Activated CD4-positive, alpha-beta memory T cell treated with anti-CD3 and anti-CD28 coated beads, Interleukin-2, amount 10 ng/mL, durations not matched to agents 7 days and 5 days (primary cell): ENCODE measurements at regions not wholly inside any gene's neighbourhood (a gene's known extent, or its start where the extent isn't known, plus 50 kb on each side); places are given as distances from the start of the nearest gene placed in this dataset.

Experiments
- CTCF ChIA-PET: fragments of 350-600 bp; sonication (Branson Sonifier 250); formaldehyde crosslinking; loops from one replicate; lab custom pipeline; 2021; ENCODE audit warnings: antibody characterized with exemption, inconsistent platforms; lab: Charles Lee
- POLR2A ChIA-PET: fragments of 350-600 bp; sonication (Branson Sonifier 250); formaldehyde crosslinking; loops from one replicate; lab custom pipeline; 2021; ENCODE audit warnings: antibody characterized with exemption; lab: Charles Lee
- DNase-seq: peaks from one replicate; pipeline ENCODE4 v3.0.0-alpha.2; 2020
- H3K27ac Mint-ChIP-seq: one replicate; pipeline ENCODE4 v1.8.0; 2021; ENCODE audit warnings: mild to moderate bottlenecking, mixed read lengths
- H3K27me3 Mint-ChIP-seq: one replicate; pipeline ENCODE4 v1.8.0; 2021; ENCODE audit warnings: mixed read lengths
- H3K36me3 Mint-ChIP-seq: one replicate; pipeline ENCODE4 v1.8.0; 2021; ENCODE audit warnings: low read depth, mixed read lengths
- H3K4me1 Mint-ChIP-seq: one replicate; pipeline ENCODE4 v1.8.0; 2021; ENCODE audit warnings: mixed read lengths
- H3K4me3 Mint-ChIP-seq: one replicate; pipeline ENCODE4 v1.8.0; 2021; ENCODE audit warnings: mild to moderate bottlenecking, mixed read lengths
- H3K9me3 Mint-ChIP-seq: one replicate; pipeline ENCODE4 v1.8.0; 2021; ENCODE audit warnings: mixed read lengths

GRCh38 chr4:43362875-43363636 lies 470.5 kb downstream of the GRXCR1 start:
- CTCF ChIA-PET: no interaction called here
- no peaks in the 10 kb centered on the region for H3K27me3 Mint-ChIP-seq
- no peak overlapping the region for H3K4me3 Mint-ChIP-seq
- POLR2A ChIA-PET: no interaction called here
- H3K9me3 Mint-ChIP-seq: peaks cover 2% of the 10 kb centered on the region
- no peaks in the 10 kb centered on the region for H3K36me3 Mint-ChIP-seq
- no peak for DNase-seq
- H3K27ac Mint-ChIP-seq: no peak overlapping the region
- no peaks in the 10 kb centered on the region for H3K4me1 Mint-ChIP-seq

GRCh38 chr4:43369036-43369594 lies 476.6 kb downstream of the GRXCR1 start:
- POLR2A ChIA-PET: no interaction called here
- CTCF ChIA-PET: no interaction called here
- no peak for DNase-seq
- no peaks in the 10 kb centered on the region for H3K27me3 Mint-ChIP-seq
- no peak overlapping the region for H3K27ac Mint-ChIP-seq
- no peaks in the 10 kb centered on the region for H3K4me1 Mint-ChIP-seq
- no peaks in the 10 kb centered on the region for H3K36me3 Mint-ChIP-seq
- no peak overlapping the region for H3K4me3 Mint-ChIP-seq
- peaks cover 8% of the 10 kb centered on the region for H3K9me3 Mint-ChIP-seq

- H3K9me3 Mint-ChIP-seq: peaks cover 9% of the 10 kb centered on the region
Measured at GRCh38 chr4:43373201-43373600, 480.7 kb downstream of the GRXCR1 start.

GRCh38 chr4:43374216-43374751 lies 481.8 kb downstream of the GRXCR1 start:
- POLR2A ChIA-PET: no interaction called here
- no peaks in the 10 kb centered on the region for H3K4me1 Mint-ChIP-seq

More at GRCh38 chr4:43373201-43373600, 480.7 kb downstream of the GRXCR1 start:
- DNase-seq: no peak
- POLR2A ChIA-PET: no interaction called here
- Mint-ChIP-seq H3K4me1 (no peaks in the 10 kb centered on the region), H3K27ac (no peak overlapping the region), H3K36me3 (no peaks in the 10 kb centered on the region), H3K4me3 (no peak overlapping the region), H3K27me3 (no peaks in the 10 kb centered on the region)
- CTCF ChIA-PET: no interaction called here

GRCh38 chr4:43379016-43379415 lies 486.5 kb downstream of the GRXCR1 start:
- CTCF ChIA-PET: no interaction called here
- H3K27me3 Mint-ChIP-seq: no peaks in the 10 kb centered on the region
- no peak overlapping the region for H3K4me3 Mint-ChIP-seq
- peaks cover 3% of the 10 kb centered on the region for H3K9me3 Mint-ChIP-seq
- H3K36me3 Mint-ChIP-seq: no peaks in the 10 kb centered on the region
- H3K4me1 Mint-ChIP-seq: no peaks in the 10 kb centered on the region
- POLR2A ChIA-PET: no interaction called here
- DNase-seq: no peak
- H3K27ac Mint-ChIP-seq: no peak overlapping the region

More at GRCh38 chr4:43374216-43374751, 481.8 kb downstream of the GRXCR1 start:
- DNase-seq: no peak
- Mint-ChIP-seq H3K27me3 (no peaks in the 10 kb centered on the region), H3K36me3 (no peaks in the 10 kb centered on the region), H3K9me3 (peaks cover 7% of the 10 kb centered on the region), H3K4me3 (no peak overlapping the region), H3K27ac (no peak overlapping the region)
- CTCF ChIA-PET: no interaction called here

- H3K4me3 Mint-ChIP-seq: no peak overlapping the region
- no peaks in the 10 kb centered on the region for H3K27me3 Mint-ChIP-seq
- no peaks in the 10 kb centered on the region for H3K4me1 Mint-ChIP-seq
- H3K27ac Mint-ChIP-seq: no peak overlapping the region
- H3K9me3 Mint-ChIP-seq: peaks cover 3% of the 10 kb centered on the region
- CTCF ChIA-PET: no interaction called here
- POLR2A ChIA-PET: no interaction called here
- no peaks in the 10 kb centered on the region for H3K36me3 Mint-ChIP-seq
- DNase-seq: no peak
Measured at GRCh38 chr4:43380093-43380492, 487.6 kb downstream of the GRXCR1 start.

- CTCF ChIA-PET: no interaction called here
- Mint-ChIP-seq H3K36me3 (no peaks in the 10 kb centered on the region), H3K27ac (no peak overlapping the region), H3K9me3 (peaks cover 3% of the 10 kb centered on the region), H3K27me3 (no peaks in the 10 kb centered on the region), H3K4me1 (no peaks in the 10 kb centered on the region), H3K4me3 (no peak overlapping the region)
- DNase-seq: no peak
- POLR2A ChIA-PET: no interaction called here
Measured at GRCh38 chr4:43391069-43391468, 498.6 kb downstream of the GRXCR1 start.

- H3K4me3 Mint-ChIP-seq: no peak overlapping the region
- H3K27ac Mint-ChIP-seq: no peak overlapping the region
- ChIA-PET CTCF (no interaction called here), POLR2A (no interaction called here)
- peaks cover 12% of the 10 kb centered on the region for H3K9me3 Mint-ChIP-seq
- DNase-seq: no peak
- H3K36me3 Mint-ChIP-seq: no peaks in the 10 kb centered on the region
- no peaks in the 10 kb centered on the region for H3K4me1 Mint-ChIP-seq
- no peaks in the 10 kb centered on the region for H3K27me3 Mint-ChIP-seq
Measured at GRCh38 chr4:43394976-43395375, 502.5 kb downstream of the GRXCR1 start.

GRCh38 chr4:43399726-43400125 lies 507.2 kb downstream of the GRXCR1 start:
- ChIA-PET POLR2A (no interaction called here), CTCF (no interaction called here)
- no peaks in the 10 kb centered on the region for H3K27me3 Mint-ChIP-seq
- H3K4me3 Mint-ChIP-seq: no peak overlapping the region
- H3K9me3 Mint-ChIP-seq: peaks cover 12% of the 10 kb centered on the region
- H3K36me3 Mint-ChIP-seq: no peaks in the 10 kb centered on the region
- no peaks in the 10 kb centered on the region for H3K4me1 Mint-ChIP-seq
- H3K27ac Mint-ChIP-seq: no peak overlapping the region
- DNase-seq: no peak

GRCh38 chr4:43402393-43402792 lies 509.9 kb downstream of the GRXCR1 start:
- Mint-ChIP-seq H3K9me3 (peaks cover 10% of the 10 kb centered on the region), H3K36me3 (no peaks in the 10 kb centered on the region), H3K4me3 (no peak overlapping the region), H3K4me1 (no peaks in the 10 kb centered on the region), H3K27me3 (no peaks in the 10 kb centered on the region), H3K27ac (no peak overlapping the region)
- DNase-seq: no peak
- POLR2A ChIA-PET: no interaction called here
- CTCF ChIA-PET: no interaction called here

- ChIA-PET POLR2A (no interaction called here), CTCF (no interaction called here)
- peaks cover 11% of the 10 kb centered on the region for H3K9me3 Mint-ChIP-seq
- no peak overlapping the region for H3K4me3 Mint-ChIP-seq
- H3K4me1 Mint-ChIP-seq: no peaks in the 10 kb centered on the region
- no peaks in the 10 kb centered on the region for H3K36me3 Mint-ChIP-seq
- H3K27me3 Mint-ChIP-seq: no peaks in the 10 kb centered on the region
- DNase-seq: no peak
- no peak overlapping the region for H3K27ac Mint-ChIP-seq
Measured at GRCh38 chr4:43410636-43411035, 518.1 kb downstream of the GRXCR1 start.

- Mint-ChIP-seq H3K9me3 (peaks cover 13% of the 10 kb centered on the region), H3K4me3 (no peak overlapping the region), H3K27ac (no peak overlapping the region), H3K4me1 (no peaks in the 10 kb centered on the region), H3K27me3 (no peaks in the 10 kb centered on the region), H3K36me3 (no peaks in the 10 kb centered on the region)
- DNase-seq: no peak
- ChIA-PET POLR2A (no interaction called here), CTCF (no interaction called here)
Measured at GRCh38 chr4:43411226-43411625, 518.7 kb downstream of the GRXCR1 start.

GRCh38 chr4:43423276-43423675 lies 530.8 kb downstream of the GRXCR1 start:
- ChIA-PET POLR2A (no interaction called here), CTCF (no interaction called here)
- no peak for DNase-seq
- H3K27me3 Mint-ChIP-seq: no peaks in the 10 kb centered on the region
- no peak overlapping the region for H3K4me3 Mint-ChIP-seq
- H3K9me3 Mint-ChIP-seq: peaks cover 7% of the 10 kb centered on the region
- no peaks in the 10 kb centered on the region for H3K36me3 Mint-ChIP-seq
- H3K27ac Mint-ChIP-seq: no peak overlapping the region
- no peaks in the 10 kb centered on the region for H3K4me1 Mint-ChIP-seq

- no peaks in the 10 kb centered on the region for H3K27me3 Mint-ChIP-seq
- no peaks in the 10 kb centered on the region for H3K4me1 Mint-ChIP-seq
- H3K36me3 Mint-ChIP-seq: no peaks in the 10 kb centered on the region
- H3K27ac Mint-ChIP-seq: no peak overlapping the region
- H3K4me3 Mint-ChIP-seq: no peak overlapping the region
- no peak for DNase-seq
- H3K9me3 Mint-ChIP-seq: no peaks in the 10 kb centered on the region
- ChIA-PET POLR2A (no interaction called here), CTCF (no interaction called here)
Measured at GRCh38 chr4:43425206-43425605, 532.7 kb downstream of the GRXCR1 start.
